GM12874 (cell line): ENCODE measurements at regions not wholly inside any gene's neighbourhood (a gene's known extent, or its start where the extent isn't known, plus 50 kb on each side); places are given as distances from the start of the nearest gene placed in this dataset.

ENCODE experiments used
- TF ChIP-seq, protein P1 (sequence below): IDR thresholded peaks from 2 replicates; pipeline ENCODE4 v1.5.1; 2011; ENCODE audit warnings: low read depth, mild to moderate bottlenecking, control low read depth, low read length, moderate library complexity; ENCODE audit not compliant: insufficient read depth

DNA sequence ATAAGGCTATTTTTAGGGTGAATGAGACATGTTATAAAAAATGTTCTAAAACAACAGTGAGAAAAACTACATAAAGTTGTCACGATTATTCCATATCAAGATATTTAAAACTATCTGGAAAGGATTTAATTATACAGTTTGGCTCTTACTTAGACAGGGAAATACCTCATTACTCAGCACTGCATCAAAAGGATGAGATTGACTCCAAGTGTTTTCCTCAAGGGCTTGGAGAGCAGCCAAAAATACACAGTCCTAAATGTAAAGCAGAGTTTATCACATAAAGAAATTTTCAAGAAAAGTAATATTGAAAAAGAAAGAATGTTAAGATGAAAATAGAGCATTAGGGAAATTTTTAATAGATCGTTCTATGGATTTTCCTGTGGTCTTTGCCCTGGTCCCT, 285.5 kb upstream of the NETO1 start:
- TF ChIP-seq, protein P1, sequence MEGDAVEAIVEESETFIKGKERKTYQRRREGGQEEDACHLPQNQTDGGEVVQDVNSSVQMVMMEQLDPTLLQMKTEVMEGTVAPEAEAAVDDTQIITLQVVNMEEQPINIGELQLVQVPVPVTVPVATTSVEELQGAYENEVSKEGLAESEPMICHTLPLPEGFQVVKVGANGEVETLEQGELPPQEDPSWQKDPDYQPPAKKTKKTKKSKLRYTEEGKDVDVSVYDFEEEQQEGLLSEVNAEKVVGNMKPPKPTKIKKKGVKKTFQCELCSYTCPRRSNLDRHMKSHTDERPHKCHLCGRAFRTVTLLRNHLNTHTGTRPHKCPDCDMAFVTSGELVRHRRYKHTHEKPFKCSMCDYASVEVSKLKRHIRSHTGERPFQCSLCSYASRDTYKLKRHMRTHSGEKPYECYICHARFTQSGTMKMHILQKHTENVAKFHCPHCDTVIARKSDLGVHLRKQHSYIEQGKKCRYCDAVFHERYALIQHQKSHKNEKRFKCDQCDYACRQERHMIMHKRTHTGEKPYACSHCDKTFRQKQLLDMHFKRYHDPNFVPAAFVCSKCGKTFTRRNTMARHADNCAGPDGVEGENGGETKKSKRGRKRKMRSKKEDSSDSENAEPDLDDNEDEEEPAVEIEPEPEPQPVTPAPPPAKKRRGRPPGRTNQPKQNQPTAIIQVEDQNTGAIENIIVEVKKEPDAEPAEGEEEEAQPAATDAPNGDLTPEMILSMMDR = no peak

DNA sequence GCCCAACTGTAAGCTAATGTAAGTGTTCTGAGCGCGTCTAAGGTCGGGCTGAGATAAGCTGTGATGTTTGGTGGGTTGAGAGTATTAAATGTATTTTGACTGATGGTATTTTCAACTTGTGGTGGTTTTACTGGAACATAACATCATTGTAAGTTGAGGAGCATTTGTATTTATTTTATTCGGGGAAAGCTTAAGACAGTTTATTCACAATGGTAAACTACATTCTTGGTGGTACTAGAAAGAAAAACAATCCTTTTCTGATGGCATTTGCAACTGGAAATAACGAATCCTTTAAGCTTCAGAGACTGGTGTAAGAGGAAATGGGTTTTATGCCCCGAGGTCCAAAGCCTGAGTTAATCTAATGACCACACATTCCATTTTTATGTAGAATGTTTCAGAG, 283.3 kb upstream of the NETO1 start:
- TF ChIP-seq, protein P1 = no peak

DNA sequence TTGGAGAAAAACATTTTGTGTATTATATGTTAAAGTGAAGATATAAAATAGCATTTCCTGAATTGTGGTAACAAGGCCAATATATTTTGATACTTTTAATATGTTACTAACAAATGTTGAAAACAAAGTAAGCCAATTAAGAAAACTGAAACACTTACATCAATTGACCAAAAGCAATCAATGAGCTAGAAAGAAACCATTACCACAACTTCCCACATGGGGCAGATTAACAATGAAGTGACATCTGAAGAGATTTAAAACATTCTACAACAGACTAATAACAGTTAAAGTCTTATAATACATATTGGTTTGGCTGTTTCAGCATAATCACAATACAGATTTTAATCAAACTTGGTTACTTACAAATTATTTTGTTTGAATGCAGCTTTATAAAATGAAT, 282.4 kb upstream of the NETO1 start:
- TF ChIP-seq, protein P1 = no peak

DNA sequence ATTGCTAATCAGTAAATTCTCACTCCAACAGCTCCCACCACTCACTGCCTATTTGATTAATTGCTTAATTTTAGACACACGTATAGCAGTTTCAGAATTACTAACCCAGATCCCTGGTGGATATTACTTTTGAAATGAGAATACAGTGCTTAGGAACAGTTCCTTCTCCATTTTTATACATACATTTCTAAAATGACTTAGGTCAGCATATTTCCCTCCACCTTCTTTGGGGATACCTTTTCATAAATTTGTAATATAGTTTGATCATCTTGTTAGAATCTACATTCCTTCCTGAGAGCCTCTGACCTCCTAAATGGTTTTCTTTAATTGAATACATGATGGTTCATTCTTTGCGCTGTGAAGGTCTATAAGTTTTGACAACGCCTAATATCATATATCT, 279.8 kb upstream of the NETO1 start:
- TF ChIP-seq, protein P1 = no peak

DNA sequence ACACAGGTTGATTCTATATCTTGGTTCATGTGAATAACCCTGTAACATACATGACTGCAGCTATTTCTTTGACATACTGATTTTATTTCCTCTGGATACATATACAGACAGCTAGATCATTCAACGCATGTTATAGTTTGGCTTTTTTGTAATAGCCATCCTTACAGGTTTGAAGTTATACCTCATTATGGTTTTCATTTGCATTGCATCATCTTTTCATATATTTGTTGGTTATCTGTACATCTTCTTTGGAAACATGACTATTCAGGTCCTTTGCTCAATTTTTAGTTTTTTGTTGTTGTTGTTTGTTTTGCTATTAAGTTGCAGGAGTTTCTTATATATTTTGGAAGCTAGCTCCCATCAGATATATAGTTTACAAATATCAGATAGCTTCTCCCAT, 276.2 kb upstream of the NETO1 start:
- TF ChIP-seq, protein P1 = no peak

DNA sequence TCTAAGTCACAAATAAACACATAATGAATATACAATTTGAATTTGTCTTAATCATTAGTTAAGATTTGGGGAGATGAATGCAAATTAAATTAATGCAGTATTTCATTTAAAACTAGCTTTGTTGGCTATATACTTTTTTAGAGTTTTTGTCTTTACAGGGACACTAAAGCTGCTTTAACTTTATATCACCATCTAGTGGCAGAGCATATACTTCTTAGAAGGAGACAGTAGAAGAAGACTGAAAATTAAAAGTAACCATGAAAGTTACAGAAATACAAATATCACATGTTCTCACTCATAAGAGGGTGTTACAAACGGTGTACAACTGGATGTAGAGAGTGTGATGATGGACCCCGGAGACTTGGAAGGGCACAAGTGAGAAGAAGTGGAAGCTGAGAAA, 268.3 kb upstream of the NETO1 start:
- TF ChIP-seq, protein P1 = no peak

DNA sequence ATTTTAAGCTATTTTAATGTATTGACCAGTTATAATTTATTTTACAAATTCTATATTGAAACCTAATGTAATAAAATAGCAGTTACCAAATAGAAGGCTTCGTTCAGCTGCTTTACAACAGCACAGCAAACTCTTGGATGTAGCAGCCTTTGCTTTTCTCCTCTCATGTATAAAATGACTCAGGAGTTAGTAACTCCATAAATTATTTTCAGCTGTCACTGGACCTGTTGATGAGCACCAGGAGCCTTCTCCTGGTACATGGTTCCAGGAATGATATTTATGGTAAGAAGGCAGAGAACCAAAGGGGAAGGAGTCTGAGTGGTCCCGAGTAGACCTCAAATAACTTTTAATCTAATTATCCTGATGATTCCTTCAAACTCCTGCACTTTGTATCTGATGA, 256.4 kb upstream of the NETO1 start:
- TF ChIP-seq, protein P1 = no peak

DNA sequence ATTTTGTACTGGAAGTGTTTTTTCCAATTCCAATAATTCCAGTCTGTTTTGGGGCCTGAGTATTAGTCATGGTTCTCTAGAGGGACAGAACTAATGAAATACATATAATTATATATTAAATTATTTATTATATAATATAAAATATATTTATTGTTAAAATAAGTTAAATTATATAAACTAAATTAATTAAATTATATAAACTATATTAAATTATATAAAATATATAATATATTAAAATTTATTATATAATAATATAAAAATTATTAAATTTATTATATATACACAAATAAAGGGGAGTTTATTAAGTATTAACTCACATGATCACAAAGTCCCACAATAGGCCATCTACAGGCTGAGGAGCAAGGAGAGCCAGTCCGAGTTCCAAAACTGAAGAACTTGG, 253.4 kb upstream of the NETO1 start:
- TF ChIP-seq, protein P1 = no peak
